Amniotic epithelial cell (primary cell): ENCODE measurements at regions not wholly inside any gene's neighbourhood (a gene's known extent, or its start where the extent isn't known, plus 50 kb on each side); places are given as distances from the start of the nearest gene placed in this dataset.
A peak's percentile ranks its signal among the peaks of the same experiment; 100 is the strongest.
"Not testable (repeated sequence)": the region's sequence is repeated elsewhere in the genome, so short reads cannot be mapped to it uniquely, and the experiment has no call there.

Experiments
- DNase-seq: peaks from one replicate; pipeline ENCODE4 v3.0.0-alpha.2; 2010; ENCODE audit warnings: low read depth

GRCh38 chr6:19976411-19977129 is 139.4 kb downstream of the ID4 start:
- no peak for DNase-seq

GRCh38 chr6:19979059-19979458 is 141.9 kb downstream of the ID4 start:
- DNase-seq = no peak

- no peak for DNase-seq
These were observed 142.8 kb downstream of the ID4 start for GRCh38 chr6:19979986-19980385.

- no peak for DNase-seq
These were observed 146.2 kb downstream of the ID4 start for GRCh38 chr6:19983374-19983773.

- no peak for DNase-seq
These were observed 149.7 kb downstream of the ID4 start for GRCh38 chr6:19986691-19987438.

GRCh38 chr6:19988555-19988954 is 151.4 kb downstream of the ID4 start:
- DNase-seq = peak; percentile 7

- no peak for DNase-seq
These were observed 154.0 kb downstream of the ID4 start for GRCh38 chr6:19991176-19991575.

GRCh38 chr6:19994909-19995308 is 157.7 kb downstream of the ID4 start:
- DNase-seq = no peak

- no peak for DNase-seq
These were observed 158.5 kb downstream of the ID4 start for GRCh38 chr6:19995575-19996257.

GRCh38 chr6:19997104-19997503 is 159.9 kb downstream of the ID4 start:
- no peak for DNase-seq

- DNase-seq = no peak
These were observed 161.4 kb downstream of the ID4 start for GRCh38 chr6:19998541-19998940.

- no peak for DNase-seq
These were observed 162.4 kb downstream of the ID4 start for GRCh38 chr6:19999319-20000191.

GRCh38 chr6:20001286-20001685 is 164.1 kb downstream of the ID4 start:
- DNase-seq = no peak

GRCh38 chr6:20006037-20006436 is 168.9 kb downstream of the ID4 start:
- DNase-seq = no peak

GRCh38 chr6:20008131-20008530 is 171.0 kb downstream of the ID4 start:
- DNase-seq = no peak

- no peak for DNase-seq
These were observed 176.1 kb downstream of the ID4 start for GRCh38 chr6:20013066-20013861.

GRCh38 chr6:20014508-20014907 is 177.3 kb downstream of the ID4 start:
- DNase-seq = no peak

- DNase-seq = no peak
These were observed 183.4 kb downstream of the ID4 start for GRCh38 chr6:20020526-20020925.

GRCh38 chr6:20021795-20022194 is 184.6 kb downstream of the ID4 start:
- DNase-seq = no peak

- DNase-seq = not testable (repeated sequence)
These were observed 186.6 kb downstream of the ID4 start for GRCh38 chr6:20023549-20024315.

GRCh38 chr6:20024316-20024673 is 187.1 kb downstream of the ID4 start:
- DNase-seq = no peak
